ENCODE measurements at regions not wholly inside any gene's neighbourhood (a gene's known extent, or its start where the extent isn't known, plus 50 kb on each side); places are given as distances from the start of the nearest gene placed in this dataset.
A peak's percentile ranks its signal among the peaks of the same experiment; 100 is the strongest.

- peak in 3 of 6 experiments; percentile 17 to 40 (median 35) for DNase-seq
Measured at GRCh38 chr14:37903343-37904191, 304.1 kb upstream of the SSTR1 start.

- DNase-seq, result no peak
Measured at GRCh38 chr14:37924622-37925021, 283.1 kb upstream of the SSTR1 start.

- DNase-seq, result no peak
Measured at GRCh38 chr14:37932008-37932407, 275.7 kb upstream of the SSTR1 start.

- DNase-seq, result no peak
Measured at GRCh38 chr14:37932481-37932880, 275.2 kb upstream of the SSTR1 start.

GRCh38 chr14:37936971-37937370 is 270.7 kb upstream of the SSTR1 start:
- DNase-seq, result no peak

- no peak for DNase-seq
Measured at GRCh38 chr14:37939442-37940028, 268.2 kb upstream of the SSTR1 start.

- no peak for DNase-seq
Measured at GRCh38 chr14:37945959-37946358, 261.7 kb upstream of the SSTR1 start.

GRCh38 chr14:37946819-37947218 is 260.9 kb upstream of the SSTR1 start:
- DNase-seq, result no peak

GRCh38 chr14:37948266-37948665 is 259.4 kb upstream of the SSTR1 start:
- no peak for DNase-seq

- DNase-seq, result no peak
Measured at GRCh38 chr14:37968664-37969240, 239.0 kb upstream of the SSTR1 start.

GRCh38 chr14:37969511-37969979 is 238.2 kb upstream of the SSTR1 start:
- no peak for DNase-seq

GRCh38 chr14:37970696-37971095 is 237.0 kb upstream of the SSTR1 start:
- no peak for DNase-seq

- no peak for DNase-seq
Measured at GRCh38 chr14:37972941-37973887, 234.5 kb upstream of the SSTR1 start.

GRCh38 chr14:37974421-37974820 is 233.3 kb upstream of the SSTR1 start:
- DNase-seq, result no peak

GRCh38 chr14:37977481-37977880 is 230.2 kb upstream of the SSTR1 start:
- DNase-seq, result no peak

- peak in 4 of 6 experiments; percentile 5 to 64 (median 47) for DNase-seq
Measured at GRCh38 chr14:37985826-37986470, 221.8 kb upstream of the SSTR1 start.

- DNase-seq, result no peak
Measured at GRCh38 chr14:37988472-37988871, 219.2 kb upstream of the SSTR1 start.

- no peak for DNase-seq
Measured at GRCh38 chr14:37991027-37991426, 216.7 kb upstream of the SSTR1 start.

- no peak for DNase-seq
Measured at GRCh38 chr14:37992499-37992898, 215.2 kb upstream of the SSTR1 start.

GRCh38 chr14:37994846-37995372 is 212.8 kb upstream of the SSTR1 start:
- DNase-seq, result no peak

- DNase-seq, result no peak
Measured at GRCh38 chr14:37997017-37997416, 210.7 kb upstream of the SSTR1 start.

GRCh38 chr14:38000340-38000739 is 207.4 kb upstream of the SSTR1 start:
- no peak for DNase-seq

All from stimulated activated naive CD4-positive, alpha-beta T cell (primary cell).